ENCODE measurements at regions not wholly inside any gene's neighbourhood (a gene's known extent, or its start where the extent isn't known, plus 50 kb on each side); places are given as distances from the start of the nearest gene placed in this dataset.

DNA sequence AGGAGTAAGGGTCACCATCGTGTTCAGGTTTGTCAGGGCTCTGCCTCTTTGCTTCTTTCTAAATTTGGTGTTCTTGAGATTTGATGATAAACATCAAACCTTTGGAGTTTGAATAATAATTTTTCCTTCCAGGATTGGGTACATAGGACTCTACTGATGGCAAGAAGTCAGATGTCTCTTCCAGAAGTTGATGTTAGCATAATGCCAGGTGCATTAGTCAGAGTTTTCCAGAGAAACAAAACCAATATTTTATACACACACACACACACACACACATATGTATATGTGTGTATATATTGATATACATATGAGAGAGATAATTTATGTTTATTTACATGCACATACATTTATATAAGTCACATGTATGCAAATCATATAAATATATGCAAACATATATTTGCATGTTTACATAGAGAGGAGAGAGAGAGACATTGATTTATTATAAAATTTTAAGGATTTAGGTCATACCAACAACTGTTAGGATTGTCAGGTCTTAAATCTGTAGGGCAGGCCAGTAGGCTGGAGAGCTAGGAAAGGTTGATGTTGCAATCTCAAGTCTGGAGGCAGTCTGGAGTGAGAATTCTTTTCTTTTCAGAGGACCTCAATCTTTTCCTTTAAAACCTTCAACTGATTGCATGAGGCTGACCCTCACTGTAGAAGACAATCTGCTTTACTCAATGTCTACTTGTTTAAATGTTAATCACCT, 199.2 kb downstream of the HLX start:
- H3K9me3 ChIP-seq (ENCODE audit: low read length) = no peaks in the 10 kb centered on the region
- no peaks in the 10 kb centered on the region for H3K36me3 ChIP-seq (ENCODE audit: low read depth, low read length)
- CTCF ChIA-PET = no interaction called here
- H3K79me2 ChIP-seq (ENCODE audit: low read length) = no peaks in the 10 kb centered on the region
- DNase-seq (peak; percentile 63), ATAC-seq (peak; percentile 79)
- no TSS peak for BruUV-seq (replicated peaks)
- no peaks in the 10 kb centered on the region for H4K20me1 ChIP-seq (ENCODE audit: low read length)
- no peak overlapping the region for H2AFZ ChIP-seq (ENCODE audit: low read length)
- H3K9me2 ChIP-seq (replicated peaks; ENCODE audit: low read length) = no peaks in the 10 kb centered on the region
- no peak overlapping the region for H3K4me3 ChIP-seq (ENCODE audit: low read length)
- intact Hi-C loops (cut with micrococcal nuclease) = no loop called here
- H3F3A ChIP-seq (ENCODE audit: low read length, unreplicated experiment) = no peaks in the 10 kb centered on the region
- TF ChIP-seq EZH2 (IDR thresholded peaks at IDR 0.05; ENCODE audit: low read length, unreplicated experiment) (no peak), EZH2phosphoT487 (IDR thresholded peaks at IDR 0.05; ENCODE audit: borderline replicate concordance, low read length) (no peak)
- TF ChIP-seq, protein P1, sequence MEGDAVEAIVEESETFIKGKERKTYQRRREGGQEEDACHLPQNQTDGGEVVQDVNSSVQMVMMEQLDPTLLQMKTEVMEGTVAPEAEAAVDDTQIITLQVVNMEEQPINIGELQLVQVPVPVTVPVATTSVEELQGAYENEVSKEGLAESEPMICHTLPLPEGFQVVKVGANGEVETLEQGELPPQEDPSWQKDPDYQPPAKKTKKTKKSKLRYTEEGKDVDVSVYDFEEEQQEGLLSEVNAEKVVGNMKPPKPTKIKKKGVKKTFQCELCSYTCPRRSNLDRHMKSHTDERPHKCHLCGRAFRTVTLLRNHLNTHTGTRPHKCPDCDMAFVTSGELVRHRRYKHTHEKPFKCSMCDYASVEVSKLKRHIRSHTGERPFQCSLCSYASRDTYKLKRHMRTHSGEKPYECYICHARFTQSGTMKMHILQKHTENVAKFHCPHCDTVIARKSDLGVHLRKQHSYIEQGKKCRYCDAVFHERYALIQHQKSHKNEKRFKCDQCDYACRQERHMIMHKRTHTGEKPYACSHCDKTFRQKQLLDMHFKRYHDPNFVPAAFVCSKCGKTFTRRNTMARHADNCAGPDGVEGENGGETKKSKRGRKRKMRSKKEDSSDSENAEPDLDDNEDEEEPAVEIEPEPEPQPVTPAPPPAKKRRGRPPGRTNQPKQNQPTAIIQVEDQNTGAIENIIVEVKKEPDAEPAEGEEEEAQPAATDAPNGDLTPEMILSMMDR (conservative IDR thresholded peaks at IDR 0.05; ENCODE audit: low read depth, low read length) = no peak
- no peak overlapping the region for H3K9ac ChIP-seq (ENCODE audit: low read length)
- no peak overlapping the region for H3K27ac ChIP-seq (ENCODE audit: low read length)
- POLR2A ChIA-PET (ENCODE audit: unreplicated experiment) = no interaction called here
- H3K4me2 ChIP-seq (ENCODE audit: low read length) = no peak overlapping the region
- H3K4me1 ChIP-seq (ENCODE audit: insufficient read depth, low read length) = peaks cover 10% of the 10 kb centered on the region
- H3K27me3 ChIP-seq (ENCODE audit: low read length) = no peaks in the 10 kb centered on the region

DNA sequence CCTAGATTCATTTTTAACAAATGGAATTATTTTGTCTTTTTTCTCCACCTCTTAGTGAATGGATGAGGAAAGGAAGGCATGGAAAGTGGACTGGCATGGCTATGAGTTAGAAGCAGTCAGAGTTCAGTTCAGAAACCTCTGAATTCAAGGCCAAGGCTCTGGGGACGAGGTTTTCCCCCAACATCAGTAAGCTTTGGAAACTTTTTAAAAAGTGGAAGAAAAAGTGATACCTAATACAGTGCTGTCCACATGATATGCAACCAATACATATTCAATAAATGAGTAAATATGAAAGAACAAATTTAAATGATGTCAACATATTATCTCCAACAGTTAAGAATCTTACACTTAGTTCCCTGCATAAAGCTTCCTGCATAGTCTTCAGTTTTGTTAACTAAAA, 204.7 kb downstream of the HLX start:
- intact Hi-C loops (cut with micrococcal nuclease) = loop anchor here (10.0 kb wide), 1 partner anchor 351 kb away; no protein-coding TSS in a partner anchor
- BruUV-seq (replicated peaks) = no TSS peak
- ATAC-seq = no peak
- H3K9me3 ChIP-seq (ENCODE audit: low read length) = no peaks in the 10 kb centered on the region
- H3K9me2 ChIP-seq (replicated peaks; ENCODE audit: low read length) = no peaks in the 10 kb centered on the region
- H4K20me1 ChIP-seq (ENCODE audit: low read length) = no peaks in the 10 kb centered on the region
- no peak overlapping the region for H3K4me3 ChIP-seq (ENCODE audit: low read length)
- DNase-seq = no peak
- no peak overlapping the region for H2AFZ ChIP-seq (ENCODE audit: low read length)
- no peak overlapping the region for H3K9ac ChIP-seq (ENCODE audit: low read length)
- H3K4me1 ChIP-seq (ENCODE audit: insufficient read depth, low read length) = peaks cover 28% of the 10 kb centered on the region
- H3K27me3 ChIP-seq (ENCODE audit: low read length) = no peaks in the 10 kb centered on the region
- TF ChIP-seq, protein P1 (conservative IDR thresholded peaks at IDR 0.05; ENCODE audit: low read depth, low read length) = no peak
- TF ChIP-seq EZH2phosphoT487 (IDR thresholded peaks at IDR 0.05; ENCODE audit: borderline replicate concordance, low read length) (no peak), EZH2 (IDR thresholded peaks at IDR 0.05; ENCODE audit: low read length, unreplicated experiment) (no peak)
- CTCF ChIA-PET = no interaction called here
- peaks cover 2% of the 10 kb centered on the region for H3F3A ChIP-seq (ENCODE audit: low read length, unreplicated experiment)
- H3K79me2 ChIP-seq (ENCODE audit: low read length) = no peaks in the 10 kb centered on the region
- H3K36me3 ChIP-seq (ENCODE audit: low read depth, low read length) = no peaks in the 10 kb centered on the region
- H3K4me2 ChIP-seq (ENCODE audit: low read length) = no peak overlapping the region
- POLR2A ChIA-PET (ENCODE audit: unreplicated experiment) = no interaction called here
- no peak overlapping the region for H3K27ac ChIP-seq (ENCODE audit: low read length)

DNA sequence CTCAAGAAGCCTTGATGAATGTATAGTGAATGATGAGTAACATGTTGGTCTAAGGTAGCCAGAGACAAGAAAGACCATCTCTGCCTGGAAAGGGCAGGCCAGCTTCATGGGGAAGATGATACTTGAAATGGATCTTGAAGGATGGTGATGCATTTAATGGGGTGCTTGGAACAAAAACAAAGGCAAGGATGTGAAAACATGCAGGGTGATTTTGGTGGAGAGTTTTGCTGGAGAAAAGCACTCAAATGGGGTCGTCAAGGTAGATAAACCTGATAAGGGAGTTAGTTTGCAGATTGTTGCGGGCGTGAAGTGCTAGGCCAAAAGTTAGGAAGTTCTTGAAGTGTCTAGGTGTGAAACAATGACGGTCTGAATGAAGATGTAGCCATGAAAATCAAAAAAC, 205.4 kb downstream of the HLX start:
- Histone ChIP-seq H3K79me2 (ENCODE audit: low read length) (no peaks in the 10 kb centered on the region), H3K9me3 (ENCODE audit: low read length) (no peaks in the 10 kb centered on the region), H3K4me2 (ENCODE audit: low read length) (no peak overlapping the region), H3K9me2 (replicated peaks; ENCODE audit: low read length) (no peaks in the 10 kb centered on the region), H3K9ac (ENCODE audit: low read length) (no peak overlapping the region), H3K36me3 (ENCODE audit: low read depth, low read length) (no peaks in the 10 kb centered on the region), H3K27ac (ENCODE audit: low read length) (no peak overlapping the region), H4K20me1 (ENCODE audit: low read length) (no peaks in the 10 kb centered on the region), H3K27me3 (ENCODE audit: low read length) (no peaks in the 10 kb centered on the region), H3K4me1 (ENCODE audit: insufficient read depth, low read length) (peaks cover 36% of the 10 kb centered on the region), H3K4me3 (ENCODE audit: low read length) (no peak overlapping the region), H3F3A (ENCODE audit: low read length, unreplicated experiment) (peaks cover 8% of the 10 kb centered on the region), H2AFZ (ENCODE audit: low read length) (no peak overlapping the region)
- TF ChIP-seq, protein P1 (conservative IDR thresholded peaks at IDR 0.05; ENCODE audit: low read depth, low read length) = no peak
- TF ChIP-seq EZH2phosphoT487 (IDR thresholded peaks at IDR 0.05; ENCODE audit: borderline replicate concordance, low read length) (no peak), EZH2 (IDR thresholded peaks at IDR 0.05; ENCODE audit: low read length, unreplicated experiment) (no peak)
- BruUV-seq (replicated peaks) = no TSS peak
- POLR2A ChIA-PET (ENCODE audit: unreplicated experiment) = no interaction called here
- DNase-seq = no peak
- CTCF ChIA-PET = no interaction called here
- intact Hi-C loops (cut with micrococcal nuclease) = loop anchor here (1.0 to 10.0 kb wide), 2 partner anchors 176 to 350 kb away; no protein-coding TSS in a partner anchor
- no peak for ATAC-seq

Data from PC-3 (cell line).